H1 (cell line): ENCODE measurements at regions not wholly inside any gene's neighbourhood (a gene's known extent, or its start where the extent isn't known, plus 50 kb on each side); places are given as distances from the start of the nearest gene placed in this dataset.
"Not testable (repeated sequence)": the region's sequence is repeated elsewhere in the genome, so short reads cannot be mapped to it uniquely, and the experiment has no call there.

Experiments used
- CTCF ChIA-PET: fragments of 300-600 bp; sonication (Branson Sonifier 250); formaldehyde crosslinking; loops from one replicate; lab custom pipeline; 2021; ENCODE audit not compliant: partially characterized antibody; lab: Charles Lee
- POLR2A ChIA-PET: fragments of 300-600 bp; sonication (Branson Sonifier 250); formaldehyde crosslinking; loops from one replicate; lab custom pipeline; 2021; ENCODE audit warnings: inconsistent platforms; ENCODE audit not compliant: partially characterized antibody; lab: Charles Lee
- DNase-seq, 2 experiments: peaks; one replicate each; pipeline versions ENCODE4 v3.0.0 to v3.0.0-alpha.2; 2010 to 2022; ENCODE audit warnings: low spot score in 2 of 2, low read depth in 1 of 2, mixed read lengths in 1 of 2
- FAIRE-seq: peaks from 2 replicates; lab custom pipeline; 2011; peaks lifted over from hg19 to GRCh38; lab: Jason Lieb, UNC
- H2AFZ ChIP-seq: 2 replicates; pipeline ENCODE4 v1.8.1; 2012; ENCODE audit warnings: low read length, inconsistent platforms
- H2AK5ac ChIP-seq: 2 replicates; pipeline ENCODE4 v1.6.1; 2013; ENCODE audit warnings: low read depth, low read length
- H2BK120ac ChIP-seq: replicated peaks from 2 replicates; pipeline ENCODE3; 2013; ENCODE audit warnings: low read depth, low read length, inconsistent platforms
- H2BK12ac ChIP-seq: 2 replicates; pipeline ENCODE4 v1.6.1; 2013; ENCODE audit warnings: low read depth, low read length
- H2BK15ac ChIP-seq: 2 replicates; pipeline ENCODE4 v1.6.1; 2013; ENCODE audit warnings: low read length
- H2BK20ac ChIP-seq: 2 replicates; pipeline ENCODE4 v1.6.1; 2013; ENCODE audit warnings: low read length
- H2BK5ac ChIP-seq: 2 replicates; pipeline ENCODE4 v1.6.1; 2013; ENCODE audit warnings: low read depth, low read length
- H3K14ac ChIP-seq: 2 replicates; pipeline ENCODE4 v1.6.1; 2013; ENCODE audit warnings: inconsistent platforms; ENCODE audit not compliant: insufficient read length
- H3K18ac ChIP-seq: 2 replicates; pipeline ENCODE4 v1.6.1; 2013; ENCODE audit warnings: low read length; ENCODE audit errors: extremely low read depth
- H3K23ac ChIP-seq: 2 replicates; pipeline ENCODE4 v1.6.1; 2013; ENCODE audit warnings: inconsistent platforms; ENCODE audit not compliant: insufficient read length
- H3K23me2 ChIP-seq: 2 replicates; pipeline ENCODE4 v1.6.1; 2013; ENCODE audit warnings: low read depth, low read length
- H3K27ac ChIP-seq: 2 replicates; pipeline ENCODE4 v1.6.1; 2011; ENCODE audit warnings: low read depth, low read length, inconsistent platforms
- H3K27me3 ChIP-seq, 4 experiments: replicated peaks in 1 of 4; 1 replicate in 1 of 4; 2 replicates in 3 of 4; pipeline versions ENCODE4 v1.6.1 to v1.8.1; 2011 to 2013; ENCODE audit warnings: low read length in 3 of 4, mild to moderate bottlenecking in 3 of 4, inconsistent platforms in 2 of 4, mixed read lengths in 2 of 4, moderate library complexity in 1 of 4; ENCODE audit not compliant: control insufficient read depth in 3 of 4, insufficient read depth in 3 of 4; ENCODE audit errors: extremely low read depth in 1 of 4
- H3K36me3 ChIP-seq, 4 experiments: 2 replicates each; pipeline versions ENCODE4 v1.6.1 to v1.8.1; 2011 to 2013; ENCODE audit warnings: mild to moderate bottlenecking in 4 of 4, low read length in 3 of 4, moderate library complexity in 2 of 4, control low read depth in 1 of 4, inconsistent platforms in 1 of 4; ENCODE audit not compliant: insufficient read depth in 4 of 4, control insufficient read depth in 2 of 4
- H3K4ac ChIP-seq: replicated peaks from 2 replicates; pipeline ENCODE3; 2013; ENCODE audit warnings: low read length, low read depth, mixed read lengths, inconsistent platforms; ENCODE audit not compliant: insufficient read length
- H3K4me1 ChIP-seq, 4 experiments: replicated peaks in 1 of 4; 1 replicate in 1 of 4; 2 replicates in 3 of 4; pipeline versions ENCODE4 v1.6.1 to v1.8.1; 2011 to 2013; ENCODE audit warnings: low read length in 3 of 4, inconsistent platforms in 2 of 4, mixed read lengths in 1 of 4; ENCODE audit not compliant: insufficient read depth in 4 of 4, control insufficient read depth in 3 of 4
- H3K4me2 ChIP-seq, 2 experiments: 2 replicates each; pipeline versions ENCODE4 v1.6.1 to v1.8.1; 2011 to 2013; ENCODE audit warnings: low read depth in 2 of 2, low read length in 2 of 2, control low read depth in 1 of 2, inconsistent platforms in 1 of 2, mild to moderate bottlenecking in 1 of 2; ENCODE audit not compliant: insufficient read depth in 1 of 2
- H3K4me3 ChIP-seq, 4 experiments: fragments of 200-600, 300-600 bp in 1 of 4; sonication (generic), shearing (Covaris generic), sonication (Bioruptor Twin) in 1 of 4; 2 replicates each; pipeline versions ENCODE4 v1.5.1 to v1.8.1; 2011 to 2016; ENCODE audit warnings: low read length in 4 of 4, low read depth in 3 of 4, control low read depth in 2 of 4, inconsistent platforms in 2 of 4, mild to moderate bottlenecking in 2 of 4, mixed read lengths in 1 of 4, moderate library complexity in 1 of 4; ENCODE audit not compliant: insufficient read depth in 2 of 4; ENCODE audit errors: extremely low read depth in 1 of 4
- H3K56ac ChIP-seq: replicated peaks from 2 replicates; pipeline ENCODE3; 2013; ENCODE audit warnings: low read depth, mild to moderate bottlenecking, mixed read lengths, low read length, inconsistent platforms; ENCODE audit not compliant: insufficient read length
- H3K79me1 ChIP-seq: 2 replicates; pipeline ENCODE4 v1.6.1; 2013; ENCODE audit warnings: low read depth, low read length, control low read depth
- H3K79me2 ChIP-seq, 2 experiments: 2 replicates each; pipeline versions ENCODE4 v1.6.1 to v1.8.1; 2012 to 2013; ENCODE audit warnings: low read length in 2 of 2, mild to moderate bottlenecking in 2 of 2, inconsistent platforms in 1 of 2; ENCODE audit not compliant: insufficient read depth in 2 of 2, control insufficient read depth in 1 of 2
- H3K9ac ChIP-seq, 4 experiments: replicated peaks in 1 of 4; 1 replicate in 1 of 4; 2 replicates in 3 of 4; pipeline versions ENCODE4 v1.6.1 to v1.8.1; 2011 to 2013; ENCODE audit warnings: low read depth in 3 of 4, low read length in 3 of 4, control low read depth in 2 of 4, mild to moderate bottlenecking in 2 of 4, moderate library complexity in 2 of 4, inconsistent platforms in 1 of 4; ENCODE audit errors: extremely low read depth in 1 of 4
- H3K9me3 ChIP-seq, 2 experiments: 2 replicates each; pipeline versions ENCODE4 v1.6.1 to v1.8.1; 2012 to 2013; ENCODE audit warnings: mild to moderate bottlenecking in 2 of 2, moderate library complexity in 2 of 2, control low read depth in 1 of 2, inconsistent platforms in 1 of 2, low read depth in 1 of 2, low read length in 1 of 2, mixed read lengths in 1 of 2; ENCODE audit not compliant: insufficient read depth in 2 of 2
- H4K20me1 ChIP-seq, 2 experiments: replicated peaks in 1 of 2; 2 replicates each; pipeline versions ENCODE3 to v1.8.1; 2011 to 2013; ENCODE audit warnings: inconsistent platforms in 2 of 2, low read length in 2 of 2, mild to moderate bottlenecking in 1 of 2; ENCODE audit not compliant: insufficient read depth in 2 of 2, control insufficient read depth in 1 of 2
- H4K5ac ChIP-seq: 2 replicates; pipeline ENCODE4 v1.6.1; 2013; ENCODE audit warnings: low read length, low read depth, mixed read lengths, inconsistent platforms; ENCODE audit not compliant: insufficient read length
- H4K8ac ChIP-seq: 2 replicates; pipeline ENCODE4 v1.8.0; 2013; ENCODE audit warnings: mild to moderate bottlenecking, moderate library complexity, low read length, inconsistent platforms; ENCODE audit not compliant: insufficient read depth; ENCODE audit errors: extremely low read depth
- H4K91ac ChIP-seq: replicated peaks from 2 replicates; pipeline ENCODE3; 2013; ENCODE audit warnings: low read length, mixed read lengths, inconsistent platforms; ENCODE audit not compliant: insufficient read length
- CEBPB ChIP-seq: IDR thresholded peaks from 2 replicates; pipeline ENCODE4 v1.6.1; 2012; ENCODE audit warnings: low read depth, low read length
- WGBS, 2 experiments: shearing (Covaris generic) in 1 of 2; methylation state at CpG; one replicate each; pipeline versions ENCODE4 v1.1.6 to v1.1.7; 2013 to 2015; ENCODE audit warnings: low lambda C conversion rate in 2 of 2, mixed read lengths in 2 of 2, inconsistent platforms in 1 of 2, low coverage in 1 of 2, missing lambda C conversion rate in 1 of 2; ENCODE audit not compliant: insufficient replicate concordance in 2 of 2, insufficient coverage in 1 of 2, insufficient read length in 1 of 2; ENCODE audit errors: extremely low coverage in 1 of 2, missing lambda C conversion rate in 1 of 2; 5-methylcytosine and 5-hydroxymethylcytosine counted together

GRCh38 chr2:75823515-75823914, 112.8 kb upstream of the GCFC2 start:
- H3K56ac ChIP-seq, POLR2A ChIA-PET, H4K5ac ChIP-seq, H3K4ac ChIP-seq, H2AFZ ChIP-seq, H3K9me3 ChIP-seq, H3K23me2 ChIP-seq, H2BK120ac ChIP-seq, H2BK20ac ChIP-seq, H3K27ac ChIP-seq, H4K20me1 ChIP-seq, H3K4me1 ChIP-seq, H3K79me1 ChIP-seq, H4K91ac ChIP-seq, H3K4me2 ChIP-seq, H3K4me3 ChIP-seq, H2BK5ac ChIP-seq, H3K14ac ChIP-seq, DNase-seq, H3K79me2 ChIP-seq, H3K18ac ChIP-seq, H3K9ac ChIP-seq, H2BK12ac ChIP-seq, H2AK5ac ChIP-seq, H3K27me3 ChIP-seq, H2BK15ac ChIP-seq, H3K36me3 ChIP-seq, H3K23ac ChIP-seq, FAIRE-seq, H4K8ac ChIP-seq: not testable (repeated sequence)
- TF ChIP-seq CEBPB = peak; percentile 30; the same call in 1 of the 2 replicates
- CTCF ChIA-PET = interaction anchor here (0.8 kb wide), 1 partner anchor 11 kb away, joined by 3 read pairs; no protein-coding TSS in a partner anchor
- WGBS, 2 experiments = 96% methylated on average over 1 of the region's 1 CpG; no CpG with 5 or more reads in 1 of the 2 experiments
